HepG2 (cell line): ENCODE measurements at regions not wholly inside any gene's neighbourhood (a gene's known extent, or its start where the extent isn't known, plus 50 kb on each side); places are given as distances from the start of the nearest gene placed in this dataset.

ENCODE experiments used
- ATAC-seq: fragments of 200-7000 bp; cut with Tn5 transposase; 3 replicates; pipeline ENCODE4 v1.9.1; 2020; ENCODE audit warnings: mild to moderate bottlenecking, moderate library complexity
- BruUV-seq: library from RNA; stranded (reverse); fragments of 400-500 nt; replicated peaks from 2 replicates; lab custom pipeline; 2021; lab: Mats Ljungman, UMichigan
- CTCF ChIA-PET: fragments of 300-600 bp; formaldehyde crosslinking; extraction: SDS; loops from one replicate; lab custom pipeline; 2021; ENCODE audit warnings: low total read pairs, inconsistent platforms, low intra/inter-chr PET ratio; lab: Yijun Ruan, JAX
- POLR2A ChIA-PET: fragments of 350-600 bp; sonication (Branson Sonifier 250); formaldehyde crosslinking; loops from one replicate; lab custom pipeline; 2020; ENCODE audit warnings: antibody characterized with exemption, inconsistent platforms; lab: Yijun Ruan, JAX
- DNase-seq: peaks from one replicate; pipeline ENCODE4 v3.0.0-alpha.2; 2015; ENCODE audit warnings: low spot score
- FAIRE-seq: peaks from 3 replicates; lab custom pipeline; 2011; peaks lifted over from hg19 to GRCh38; lab: Jason Lieb, UNC
- H2AFZ ChIP-seq: one replicate; pipeline ENCODE4 v1.6.1; 2011; ENCODE audit warnings: low read length, inconsistent platforms
- H3K27ac ChIP-seq: fragments of 300-600 bp; 3 replicates; pipeline ENCODE4 v1.8.0; 2011; ENCODE audit warnings: mixed run types, mild to moderate bottlenecking, mixed read lengths, low read length, inconsistent platforms; ENCODE audit not compliant: insufficient read depth; ENCODE audit errors: extremely low read length
- H3K27me3 ChIP-seq, 2 experiments: fragments of 200-600 bp in 1 of 2; 2 replicates in 1 of 2; 3 replicates in 1 of 2; pipeline versions ENCODE4 v1.6.0 to v1.8.0; 2011; ENCODE audit warnings: low read length in 2 of 2, mild to moderate bottlenecking in 2 of 2, moderate library complexity in 2 of 2, inconsistent platforms in 1 of 2; ENCODE audit not compliant: insufficient read depth in 2 of 2, control insufficient read depth in 1 of 2
- H3K36me3 ChIP-seq, 2 experiments: fragments of 200-600 bp in 1 of 2; replicated peaks in 1 of 2; 2 replicates in 1 of 2; 3 replicates in 1 of 2; pipeline versions ENCODE4 v1.5.1 to v1.8.0; 2011; ENCODE audit warnings: low read length in 2 of 2, inconsistent platforms in 1 of 2; ENCODE audit not compliant: insufficient read depth in 2 of 2, control insufficient read depth in 1 of 2
- H3K4me1 ChIP-seq: 2 replicates; pipeline ENCODE4 v1.5.1; 2012; ENCODE audit warnings: low read length, inconsistent platforms; ENCODE audit not compliant: insufficient read depth
- H3K4me2 ChIP-seq: 2 replicates; pipeline ENCODE4 v1.6.0; 2011; ENCODE audit warnings: low read depth, low read length, inconsistent platforms
- H3K4me3 ChIP-seq, 3 experiments: fragments of 200-600 bp in 1 of 3; sonication (generic), shearing (Covaris generic) in 1 of 3; replicated peaks in 1 of 3; 2 replicates each; pipeline ENCODE4 v1.5.1; 2011 to 2016; ENCODE audit warnings: low read length in 3 of 3, inconsistent platforms in 2 of 3, low read depth in 2 of 3, mild to moderate bottlenecking in 2 of 3, control low read depth in 1 of 3, mixed read lengths in 1 of 3; ENCODE audit not compliant: insufficient read depth in 1 of 3
- H3K79me2 ChIP-seq: one replicate; pipeline ENCODE4 v1.6.1; 2011; ENCODE audit warnings: low read length, inconsistent platforms; ENCODE audit not compliant: insufficient read depth
- H3K9ac ChIP-seq: 2 replicates; pipeline ENCODE4 v1.6.0; 2011; ENCODE audit warnings: mild to moderate bottlenecking, low read depth, low read length, inconsistent platforms; ENCODE audit not compliant: insufficient read depth
- H3K9me3 ChIP-seq: 2 replicates; pipeline ENCODE4 v1.5.1; 2012; ENCODE audit warnings: mild to moderate bottlenecking, low read length
- H4K20me1 ChIP-seq: 2 replicates; pipeline ENCODE4 v1.6.0; 2011; ENCODE audit warnings: inconsistent platforms, mild to moderate bottlenecking, low read length, moderate library complexity; ENCODE audit not compliant: insufficient read depth
- HIVEP1 ChIP-seq: sonication (generic); formaldehyde crosslinking; IDR thresholded peaks from 2 replicates; pipeline ENCODE4 v1.4.0; 2020; ENCODE audit warnings: mild to moderate bottlenecking, missing genetic modification reagents
- HNF4G ChIP-seq, 2 experiments: sonication (generic) in 1 of 2; formaldehyde crosslinking in 1 of 2; IDR thresholded peaks; 2 replicates each; pipeline versions ENCODE4 v1.4.0 to v1.6.1; 2011 to 2020; ENCODE audit warnings: borderline replicate concordance in 2 of 2, low read depth in 2 of 2, mild to moderate bottlenecking in 2 of 2, low read length in 1 of 2, missing genetic modification reagents in 1 of 2, moderate library complexity in 1 of 2
- NCOA5 ChIP-seq: sonication (generic); formaldehyde crosslinking; IDR thresholded peaks from 2 replicates; pipeline ENCODE4 v1.4.0; 2020; ENCODE audit warnings: missing genetic modification reagents
- SALL1 ChIP-seq: sonication (generic); formaldehyde crosslinking; IDR thresholded peaks from 2 replicates; pipeline ENCODE4 v1.8.0; 2022; ENCODE audit warnings: mild to moderate bottlenecking, missing genetic modification reagents
- SOX13 ChIP-seq, 3 experiments: fragments of 450-650 bp in 1 of 3; sonication (generic) in 1 of 3; formaldehyde crosslinking in 1 of 3; IDR thresholded peaks in 2 of 3; conservative IDR thresholded peaks in 1 of 3; 2 replicates each; pipeline versions ENCODE4 v1.5.0 to v1.6.1; 2016 to 2020; ENCODE audit warnings: antibody characterized with exemption in 1 of 3, mild to moderate bottlenecking in 1 of 3, missing compliant biosample characterization in 1 of 3, missing genetic modification reagents in 1 of 3, moderate library complexity in 1 of 3
- TMF1 ChIP-seq: sonication (generic); formaldehyde crosslinking; IDR thresholded peaks from 2 replicates; pipeline ENCODE4 v1.8.1; 2022; ENCODE audit warnings: low read depth, missing genetic modification reagents
- ZBTB37 ChIP-seq: sonication (generic); formaldehyde crosslinking; IDR thresholded peaks from 2 replicates; pipeline ENCODE4 v1.4.0; 2020; ENCODE audit warnings: mild to moderate bottlenecking, missing genetic modification reagents
- ZNF572 ChIP-seq: sonication (generic); formaldehyde crosslinking; IDR thresholded peaks from 2 replicates; pipeline ENCODE4 v1.5.1; 2020; ENCODE audit warnings: mild to moderate bottlenecking, missing genetic modification reagents
- ZNF790 ChIP-seq: sonication (generic); formaldehyde crosslinking; IDR thresholded peaks from 2 replicates; pipeline ENCODE4 v1.8.0; 2022; ENCODE audit warnings: missing genetic modification reagents, mild to moderate bottlenecking, borderline replicate concordance
- WGBS: methylation state at CpG from one replicate; pipeline ENCODE4 v1.1.6; 2017; ENCODE audit warnings: low lambda C conversion rate; 5-methylcytosine and 5-hydroxymethylcytosine counted together
- in situ Hi-C: cut with HindIII; loops from 2 replicates; pipeline ENCODE4 v1.10.0; 2017; ENCODE audit warnings: low pct_unique_long_range_greater_than_20kb; ENCODE audit not compliant: extremely low pct_ligation_motif_present
- intact Hi-C: fragments of 100-400 bp; cut with micrococcal nuclease; formaldehyde crosslinking; loops from one replicate; pipeline ENCODE4 v1.10.0; 2022; ENCODE audit not compliant: unreplicated experiment

GRCh38 chr13:111943229-111943795 lies 123.6 kb upstream of the SOX1 start:
- H3K9me3 ChIP-seq, result no peaks in the 10 kb centered on the region
- intact Hi-C loops (no loop called here), in situ Hi-C loops (no loop called here)
- ATAC-seq (no peak), DNase-seq (no peak), FAIRE-seq (no peak)
- ChIA-PET CTCF (no interaction called here), POLR2A (no interaction called here)
- H2AFZ ChIP-seq, result no peak overlapping the region
- no peak overlapping the region for H3K9ac ChIP-seq
- H3K36me3 ChIP-seq, result no peaks in the 10 kb centered on the region
- no peaks in the 10 kb centered on the region for H4K20me1 ChIP-seq
- no peaks in the 10 kb centered on the region for H3K4me1 ChIP-seq
- BruUV-seq, result no TSS peak
- H3K27me3 ChIP-seq, result peaks cover 3 to 38% of the 10 kb centered on the region in 2 experiments
- H3K4me3 ChIP-seq, result no peak overlapping the region
- 13% methylated on average over 11 of the region's 18 CpGs for WGBS
- H3K4me2 ChIP-seq, result no peak overlapping the region
- no peaks in the 10 kb centered on the region for H3K79me2 ChIP-seq
- no peak overlapping the region for H3K27ac ChIP-seq
- TF ChIP-seq NCOA5 (no peak), SALL1 (CRISPR knock-in tag) (no peak), HNF4G (IDR thresholded peaks at IDR 0.05; ENCODE audit: borderline replicate concordance, low read depth, low read length) (no peak), HNF4G (CRISPR knock-in tag; IDR thresholded peaks at IDR 0.05; ENCODE audit: borderline replicate concordance, low read depth) (no peak), ZNF572 (CRISPR knock-in tag) (no peak), ZNF790 (CRISPR knock-in tag) (no peak)

DNA sequence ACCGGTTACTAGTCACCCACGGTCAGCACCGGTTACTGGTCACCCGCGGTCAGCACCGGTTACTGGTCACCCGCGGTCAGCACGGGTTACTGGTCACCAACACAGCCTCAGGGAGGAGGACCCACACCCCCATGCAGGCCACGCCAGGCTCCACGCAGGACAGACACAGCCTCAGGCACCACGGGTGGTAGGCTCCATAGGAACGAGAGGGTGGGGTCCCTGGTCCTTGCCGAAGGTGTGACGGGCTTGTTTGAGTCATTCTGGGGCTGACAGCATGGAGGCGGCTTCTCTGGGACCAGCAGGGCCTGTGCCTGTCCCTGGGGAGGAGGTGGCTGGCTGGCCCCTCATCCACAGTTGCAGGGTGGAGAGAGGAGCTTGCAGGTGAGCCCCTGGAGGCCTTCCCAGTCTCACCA lies 122.8 kb upstream of the SOX1 start:
- ChIA-PET CTCF (no interaction called here), POLR2A (no interaction called here)
- no peaks in the 10 kb centered on the region for H3K9me3 ChIP-seq
- no peak overlapping the region for H3K4me2 ChIP-seq
- no peak overlapping the region for H3K27ac ChIP-seq
- H3K27me3 ChIP-seq, result peaks cover 3 to 38% of the 10 kb centered on the region in 2 experiments
- no TSS peak for BruUV-seq
- H3K4me3 ChIP-seq, result no peak overlapping the region
- H3K79me2 ChIP-seq, result no peaks in the 10 kb centered on the region
- FAIRE-seq (no peak), DNase-seq (no peak), ATAC-seq (no peak)
- no peak overlapping the region for H3K9ac ChIP-seq
- TF ChIP-seq ZBTB37 (CRISPR knock-in tag) (no peak), TMF1 (CRISPR knock-in tag) (no peak), HIVEP1 (no peak), SOX13 (IDR thresholded peaks at IDR 0.05) (no peak), SOX13 (CRISPR knock-in tag; conservative IDR thresholded peaks at IDR 0.05 in 1 of 2, IDR thresholded peaks at IDR 0.05 in 1 of 2) (no peak)
- 42% methylated on average over 9 of the region's 16 CpGs for WGBS
- H4K20me1 ChIP-seq, result no peaks in the 10 kb centered on the region
- no peak overlapping the region for H2AFZ ChIP-seq
- intact Hi-C loops (no loop called here), in situ Hi-C loops (no loop called here)
- H3K36me3 ChIP-seq, result no peaks in the 10 kb centered on the region
- no peaks in the 10 kb centered on the region for H3K4me1 ChIP-seq
